BE2C (cell line): ENCODE measurements at regions not wholly inside any gene's neighbourhood (a gene's known extent, or its start where the extent isn't known, plus 50 kb on each side); places are given as distances from the start of the nearest gene placed in this dataset.

ENCODE experiments used
- DNase-seq: peaks from one replicate; pipeline ENCODE4 v3.0.0-alpha.2; 2020
- H3K27me3 ChIP-seq: fragments of 250-450 bp; sonication (Bioruptor Pico); 2 replicates; pipeline ENCODE4 v1.5.1; 2020; ENCODE audit warnings: mild to moderate bottlenecking
- H3K36me3 ChIP-seq: fragments of 250-450 bp; sonication (Bioruptor Pico); 2 replicates; pipeline ENCODE4 v1.5.1; 2020; ENCODE audit warnings: mild to moderate bottlenecking
- H3K4me1 ChIP-seq: fragments of 250-450 bp; sonication (Bioruptor Pico); 2 replicates; pipeline ENCODE4 v1.5.1; 2020
- H3K4me3 ChIP-seq: 2 replicates; pipeline ENCODE4 v1.5.1; 2011; ENCODE audit warnings: low read depth, low read length
- H3K9me3 ChIP-seq: fragments of 250-450 bp; sonication (Bioruptor Pico); 2 replicates; pipeline ENCODE4 v1.5.1; 2020
- TF ChIP-seq, protein P1 (sequence below): IDR thresholded peaks from 2 replicates; pipeline ENCODE4 v1.5.1; 2012; ENCODE audit warnings: mild to moderate bottlenecking, low read depth, low read length

DNA sequence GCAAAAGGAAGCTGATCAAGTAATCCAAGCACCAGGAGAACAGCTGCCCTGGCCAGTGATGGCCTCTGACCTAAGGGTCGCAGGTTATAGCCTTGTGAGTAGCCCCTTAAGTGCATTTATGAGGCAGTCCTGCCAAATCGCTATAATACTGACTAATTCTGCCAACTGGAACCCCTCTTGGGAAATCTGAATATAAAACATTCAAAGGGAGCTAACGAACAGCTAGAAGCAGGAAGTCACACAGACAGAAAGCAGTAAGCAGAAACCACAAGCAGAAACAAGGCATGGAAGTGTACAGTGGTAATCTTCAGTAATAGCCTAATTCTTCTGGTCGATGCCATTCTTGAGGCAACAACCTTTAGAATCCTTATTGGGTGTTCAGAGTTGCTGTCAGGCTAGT, 521.3 kb downstream of the METTL4 start:
- Histone ChIP-seq H3K27me3 (no peaks in the 10 kb centered on the region), H3K4me1 (no peaks in the 10 kb centered on the region), H3K36me3 (no peaks in the 10 kb centered on the region), H3K4me3 (no peak overlapping the region), H3K9me3 (no peaks in the 10 kb centered on the region)
- DNase-seq, result no peak
- TF ChIP-seq, protein P1, sequence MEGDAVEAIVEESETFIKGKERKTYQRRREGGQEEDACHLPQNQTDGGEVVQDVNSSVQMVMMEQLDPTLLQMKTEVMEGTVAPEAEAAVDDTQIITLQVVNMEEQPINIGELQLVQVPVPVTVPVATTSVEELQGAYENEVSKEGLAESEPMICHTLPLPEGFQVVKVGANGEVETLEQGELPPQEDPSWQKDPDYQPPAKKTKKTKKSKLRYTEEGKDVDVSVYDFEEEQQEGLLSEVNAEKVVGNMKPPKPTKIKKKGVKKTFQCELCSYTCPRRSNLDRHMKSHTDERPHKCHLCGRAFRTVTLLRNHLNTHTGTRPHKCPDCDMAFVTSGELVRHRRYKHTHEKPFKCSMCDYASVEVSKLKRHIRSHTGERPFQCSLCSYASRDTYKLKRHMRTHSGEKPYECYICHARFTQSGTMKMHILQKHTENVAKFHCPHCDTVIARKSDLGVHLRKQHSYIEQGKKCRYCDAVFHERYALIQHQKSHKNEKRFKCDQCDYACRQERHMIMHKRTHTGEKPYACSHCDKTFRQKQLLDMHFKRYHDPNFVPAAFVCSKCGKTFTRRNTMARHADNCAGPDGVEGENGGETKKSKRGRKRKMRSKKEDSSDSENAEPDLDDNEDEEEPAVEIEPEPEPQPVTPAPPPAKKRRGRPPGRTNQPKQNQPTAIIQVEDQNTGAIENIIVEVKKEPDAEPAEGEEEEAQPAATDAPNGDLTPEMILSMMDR, result no peak

DNA sequence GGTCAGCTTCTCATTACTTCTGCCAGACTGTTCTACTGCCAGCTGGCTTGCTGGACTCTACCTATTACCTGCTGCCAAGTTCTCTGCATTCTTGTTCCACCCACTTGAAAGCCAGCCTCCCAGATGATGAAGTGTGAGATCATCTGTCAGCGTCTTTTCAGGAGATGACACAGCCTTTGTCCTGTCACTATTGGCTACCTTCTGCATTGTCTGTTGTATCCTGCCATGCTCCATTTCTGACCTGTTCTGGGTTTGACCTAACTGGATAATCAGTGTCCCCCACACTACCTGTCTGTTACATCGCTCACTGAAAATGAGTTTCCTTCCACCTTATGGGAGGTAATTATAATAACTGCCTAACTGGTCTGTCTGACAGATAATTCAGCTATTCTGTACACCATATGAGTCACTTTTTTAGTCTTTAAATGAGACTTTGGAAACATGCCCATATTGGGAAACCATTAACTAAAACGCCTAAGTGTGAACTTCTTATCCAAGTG, 520.6 kb downstream of the METTL4 start:
- Histone ChIP-seq H3K27me3 (no peaks in the 10 kb centered on the region), H3K9me3 (no peaks in the 10 kb centered on the region), H3K4me3 (no peak overlapping the region), H3K4me1 (no peaks in the 10 kb centered on the region), H3K36me3 (no peaks in the 10 kb centered on the region)
- TF ChIP-seq, protein P1, result no peak
- DNase-seq, result no peak

DNA sequence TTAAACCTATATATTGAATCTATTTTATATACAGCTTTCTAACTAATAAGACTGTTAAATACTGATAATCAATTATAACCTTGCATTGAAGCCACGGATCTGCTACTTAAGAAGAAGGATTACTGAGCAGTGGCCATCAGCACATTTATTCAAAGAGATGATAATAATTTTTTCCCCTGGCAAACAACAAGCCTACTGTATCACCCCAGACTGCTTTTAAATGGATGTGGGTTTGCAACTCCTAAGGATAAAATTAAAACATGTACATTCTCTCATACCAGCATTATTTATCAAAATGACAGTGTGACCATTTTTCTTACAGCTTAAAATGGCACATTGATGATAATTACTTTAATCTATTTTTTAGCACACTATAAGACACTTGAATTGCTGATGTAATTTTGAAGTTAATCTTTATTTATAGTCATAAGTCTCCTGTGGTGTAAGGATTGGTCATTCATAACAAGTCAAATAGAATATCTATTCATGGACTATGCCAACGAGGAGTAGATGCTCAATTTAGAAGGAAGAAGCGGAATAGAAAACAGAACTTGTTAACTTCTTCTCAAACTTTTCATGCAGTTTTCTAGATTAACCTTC, 517.7 kb downstream of the METTL4 start:
- H3K36me3 ChIP-seq, result no peaks in the 10 kb centered on the region
- H3K4me1 ChIP-seq, result no peaks in the 10 kb centered on the region
- no peaks in the 10 kb centered on the region for H3K27me3 ChIP-seq
- TF ChIP-seq, protein P1, result no peak
- DNase-seq, result no peak
- no peak overlapping the region for H3K4me3 ChIP-seq
- H3K9me3 ChIP-seq, result no peaks in the 10 kb centered on the region

DNA sequence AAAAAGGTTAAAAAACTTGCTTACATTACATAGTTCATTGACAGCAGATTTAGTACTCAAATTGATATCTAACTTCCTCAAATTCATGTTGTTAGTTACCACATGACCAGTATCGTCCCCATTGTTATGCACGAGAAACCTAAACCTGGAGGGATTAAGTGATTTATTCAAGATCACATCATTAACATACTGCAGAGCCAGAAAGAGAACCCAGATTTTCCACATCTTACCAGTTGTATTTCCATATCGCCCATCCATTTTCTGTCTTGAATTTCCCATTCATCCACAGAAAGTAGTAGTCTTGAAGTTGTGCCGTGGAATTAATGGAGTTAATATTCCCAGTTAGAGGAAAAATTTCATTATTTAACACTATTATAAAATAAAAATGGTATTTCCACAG, 512.0 kb downstream of the METTL4 start:
- no peak for DNase-seq
- H3K27me3 ChIP-seq, result no peaks in the 10 kb centered on the region
- no peaks in the 10 kb centered on the region for H3K36me3 ChIP-seq
- TF ChIP-seq, protein P1, result no peak
- no peaks in the 10 kb centered on the region for H3K4me1 ChIP-seq
- no peak overlapping the region for H3K4me3 ChIP-seq
- no peaks in the 10 kb centered on the region for H3K9me3 ChIP-seq

DNA sequence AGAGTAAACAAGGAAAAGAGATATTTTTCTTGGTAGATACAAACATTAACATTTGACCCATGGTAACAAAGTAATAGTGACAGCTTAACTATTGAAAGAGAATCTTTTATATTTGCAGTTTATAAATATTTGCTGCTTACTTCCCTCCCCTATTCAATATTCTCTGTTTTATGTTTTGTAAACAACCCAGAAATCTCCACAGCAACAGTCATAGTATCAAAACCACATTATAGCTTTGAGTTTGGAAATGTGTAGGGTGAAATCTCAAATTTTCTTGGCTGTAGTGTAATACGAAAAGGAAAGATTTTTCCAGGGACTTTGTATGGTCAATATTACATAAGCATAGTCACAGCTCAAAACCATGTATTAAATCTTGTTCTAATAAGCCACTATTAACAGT, 511.2 kb downstream of the METTL4 start:
- Histone ChIP-seq H3K9me3 (no peaks in the 10 kb centered on the region), H3K36me3 (no peaks in the 10 kb centered on the region), H3K4me3 (no peak overlapping the region), H3K4me1 (no peaks in the 10 kb centered on the region), H3K27me3 (no peaks in the 10 kb centered on the region)
- TF ChIP-seq, protein P1, result no peak
- no peak for DNase-seq

DNA sequence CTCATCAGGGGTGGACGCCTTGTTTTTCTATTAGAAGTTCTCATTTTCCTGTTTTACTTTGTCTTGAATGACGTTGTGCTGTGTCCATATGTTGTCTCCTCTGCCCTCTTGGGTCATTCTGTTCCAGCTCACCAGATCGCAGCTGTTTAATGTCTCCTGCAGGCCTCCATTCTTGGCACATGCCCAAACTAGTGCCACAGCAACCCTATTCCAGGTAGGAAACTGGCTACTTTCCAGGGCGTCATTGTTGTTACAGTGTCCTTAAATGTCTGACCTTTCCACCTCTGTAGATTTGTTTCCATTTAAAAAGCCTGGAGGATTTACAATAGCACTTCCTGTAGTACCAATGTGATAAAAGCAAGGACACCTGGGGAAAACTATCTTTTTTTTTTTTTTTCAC, 500.7 kb downstream of the METTL4 start:
- DNase-seq, result no peak
- Histone ChIP-seq H3K36me3 (no peaks in the 10 kb centered on the region), H3K4me1 (no peaks in the 10 kb centered on the region), H3K27me3 (no peaks in the 10 kb centered on the region), H3K4me3 (no peak overlapping the region), H3K9me3 (no peaks in the 10 kb centered on the region)
- TF ChIP-seq, protein P1, result no peak
